Stimulated activated CD4-positive, alpha-beta T cell treated with anti-CD3 and anti-CD28 coated beads, Interleukin-1b, Interleukin-23, amount 100 ng/mL, for 24 hours (primary cell): ENCODE measurements at regions not wholly inside any gene's neighbourhood (a gene's known extent, or its start where the extent isn't known, plus 50 kb on each side); places are given as distances from the start of the nearest gene placed in this dataset.

ENCODE experiments used
- DNase-seq, 4 experiments: peaks; one replicate each; pipeline ENCODE4 v3.0.0-alpha.2; 2020; ENCODE audit warnings: low read depth in 4 of 4, low spot score in 1 of 4

- DNase-seq, result no peak
These were observed 147.8 kb upstream of the DTNBP1 start for GRCh38 chr6:15810618-15811017.

- no peak for DNase-seq
These were observed 146.5 kb upstream of the DTNBP1 start for GRCh38 chr6:15809367-15809766.

- DNase-seq, result no peak
These were observed 141.6 kb upstream of the DTNBP1 start for GRCh38 chr6:15804164-15805154.

- DNase-seq, result no peak
These were observed 139.6 kb upstream of the DTNBP1 start for GRCh38 chr6:15802466-15802865.

- no peak for DNase-seq
These were observed 139.1 kb upstream of the DTNBP1 start for GRCh38 chr6:15801912-15802311.

- DNase-seq, result no peak
These were observed 138.2 kb upstream of the DTNBP1 start for GRCh38 chr6:15800841-15801617.

- DNase-seq, result no peak
These were observed 135.9 kb upstream of the DTNBP1 start for GRCh38 chr6:15798533-15799255.

GRCh38 chr6:15796844-15797243 is 134.0 kb upstream of the DTNBP1 start:
- no peak for DNase-seq

- no peak for DNase-seq
These were observed 133.4 kb upstream of the DTNBP1 start for GRCh38 chr6:15796130-15796771.

GRCh38 chr6:15793826-15794225 is 131.0 kb upstream of the DTNBP1 start:
- DNase-seq, result no peak

GRCh38 chr6:15793288-15793687 is 130.5 kb upstream of the DTNBP1 start:
- no peak for DNase-seq

- no peak for DNase-seq
These were observed 130.0 kb upstream of the DTNBP1 start for GRCh38 chr6:15792842-15793241.

- DNase-seq, result no peak
These were observed 128.8 kb upstream of the DTNBP1 start for GRCh38 chr6:15791448-15792181.

GRCh38 chr6:15790116-15790515 is 127.3 kb upstream of the DTNBP1 start:
- DNase-seq, result no peak

GRCh38 chr6:15786846-15787245 is 124.0 kb upstream of the DTNBP1 start:
- DNase-seq, result no peak

- no peak for DNase-seq
These were observed 120.7 kb upstream of the DTNBP1 start for GRCh38 chr6:15783484-15783883.

GRCh38 chr6:15781890-15782289 is 119.1 kb upstream of the DTNBP1 start:
- DNase-seq, result no peak

- no peak for DNase-seq
These were observed 118.5 kb upstream of the DTNBP1 start for GRCh38 chr6:15781333-15781732.

- no peak for DNase-seq
These were observed 117.6 kb upstream of the DTNBP1 start for GRCh38 chr6:15780437-15780836.

- DNase-seq, result no peak
These were observed 116.9 kb upstream of the DTNBP1 start for GRCh38 chr6:15779726-15780125.
